OCI-LY1 (cell line): ENCODE measurements at regions not wholly inside any gene's neighbourhood (a gene's known extent, or its start where the extent isn't known, plus 50 kb on each side); places are given as distances from the start of the nearest gene placed in this dataset.

Experiments used
- H2AFZ ChIP-seq: fragments of 200-600 bp; sonication (generic), shearing (Covaris generic); 2 replicates; pipeline ENCODE4 v1.6.0; 2014; ENCODE audit warnings: antibody characterized with exemption, mild to moderate bottlenecking, low read length
- H3F3A ChIP-seq: fragments of 200-600 bp; sonication (generic), shearing (Covaris generic); 2 replicates; pipeline ENCODE4 v1.6.0; 2014; ENCODE audit warnings: mild to moderate bottlenecking, antibody characterized with exemption, low read length, moderate library complexity; ENCODE audit not compliant: insufficient read depth
- H3K27ac ChIP-seq: fragments of 200-600 bp; sonication (generic); 2 replicates; pipeline ENCODE4 v1.5.1; 2014; ENCODE audit warnings: low read length, mixed run types, mild to moderate bottlenecking, low read depth; ENCODE audit not compliant: poor library complexity, severe bottlenecking
- H3K27me3 ChIP-seq: fragments of 200-600 bp; sonication (generic); 2 replicates; pipeline ENCODE4 v1.6.0; 2014; ENCODE audit warnings: antibody characterized with exemption, mild to moderate bottlenecking, low read length, moderate library complexity; ENCODE audit not compliant: insufficient read depth
- H3K36me3 ChIP-seq: fragments of 200-600 bp; sonication (generic); 2 replicates; pipeline ENCODE4 v1.6.1; 2014; ENCODE audit warnings: mild to moderate bottlenecking, antibody characterized with exemption, low read length, moderate library complexity, mixed read lengths; ENCODE audit not compliant: insufficient read depth
- H3K4me1 ChIP-seq: fragments of 200-600 bp; sonication (generic); 2 replicates; pipeline ENCODE4 v1.5.1; 2014; ENCODE audit warnings: mild to moderate bottlenecking, low read length, moderate library complexity; ENCODE audit not compliant: insufficient read depth, severe bottlenecking
- H3K4me2 ChIP-seq: fragments of 200-600 bp; sonication (generic), shearing (Covaris generic); 2 replicates; pipeline ENCODE4 v1.6.1; 2014; ENCODE audit warnings: low read length
- H3K4me3 ChIP-seq: fragments of 200-600 bp; sonication (generic); 2 replicates; pipeline ENCODE4 v1.5.1; 2014; ENCODE audit warnings: low read length, low read depth, mild to moderate bottlenecking, mixed read lengths; ENCODE audit not compliant: poor library complexity, severe bottlenecking
- H3K79me2 ChIP-seq: fragments of 200-600 bp; shearing (Covaris generic); 2 replicates; pipeline ENCODE4 v1.6.1; 2016; ENCODE audit warnings: mixed run types, low read length, mixed read lengths; ENCODE audit not compliant: insufficient read depth
- H3K9ac ChIP-seq: fragments of 200-600 bp; sonication (generic), shearing (Covaris generic); 2 replicates; pipeline ENCODE4 v1.6.1; 2014; ENCODE audit warnings: mild to moderate bottlenecking, low read length, mixed read lengths
- H3K9me2 ChIP-seq: fragments of 200-600 bp; sonication (generic), shearing (Covaris generic); 2 replicates; pipeline ENCODE4 v1.6.1; 2014; ENCODE audit warnings: low read depth, mild to moderate bottlenecking, low read length, mixed read lengths
- H3K9me3 ChIP-seq: fragments of 200-600 bp; shearing (Covaris generic); 2 replicates; pipeline ENCODE4 v1.6.1; 2014; ENCODE audit warnings: low read length, mixed read lengths
- H4K20me1 ChIP-seq: fragments of 200-600 bp; sonication (generic), shearing (Covaris generic); 2 replicates; pipeline ENCODE4 v1.6.0; 2016; ENCODE audit warnings: mild to moderate bottlenecking, low read length; ENCODE audit not compliant: insufficient read depth
- EZH2 ChIP-seq: fragments of 200-600 bp; sonication (generic), shearing (Covaris generic); IDR thresholded peaks from 2 replicates; pipeline ENCODE4 v1.8.0; 2017; ENCODE audit warnings: borderline replicate concordance, mixed run types, mild to moderate bottlenecking, antibody characterized with exemption, low read length, moderate library complexity, mixed read lengths
- TF ChIP-seq, protein P1 (sequence below): fragments of 200-600 bp; sonication (generic), shearing (Covaris generic); IDR thresholded peaks from 2 replicates; pipeline ENCODE4 v1.5.1; 2017; ENCODE audit warnings: mild to moderate bottlenecking, antibody characterized with exemption, low read length, moderate library complexity, mixed read lengths

DNA sequence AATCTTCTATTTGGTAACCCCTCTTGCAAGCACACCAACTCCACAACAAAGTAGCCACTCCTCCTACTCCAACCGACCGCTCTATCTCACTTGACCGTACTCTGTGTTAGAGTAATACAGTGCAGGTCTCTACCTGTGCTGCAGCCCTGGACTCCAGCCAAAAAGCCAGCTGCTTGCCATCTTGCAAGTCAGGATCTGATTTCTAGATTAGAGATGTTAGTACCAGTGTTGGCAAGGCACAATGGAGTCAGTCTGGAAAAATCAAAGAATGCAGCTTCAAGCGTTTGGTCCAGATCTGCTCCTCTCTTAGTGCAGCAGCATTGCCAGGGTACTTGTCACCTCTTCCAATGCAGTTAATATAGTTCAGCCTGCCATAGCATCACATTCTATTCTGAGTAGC lies 477.6 kb downstream of the ZSWIM6 start:
- Histone ChIP-seq H3K9me3 (no peaks in the 10 kb centered on the region), H3F3A (no peaks in the 10 kb centered on the region), H3K27ac (no peak overlapping the region), H3K79me2 (no peaks in the 10 kb centered on the region), H4K20me1 (no peaks in the 10 kb centered on the region), H3K4me2 (no peak overlapping the region), H3K9ac (no peak overlapping the region), H3K4me3 (no peak overlapping the region), H3K4me1 (no peaks in the 10 kb centered on the region), H3K36me3 (no peaks in the 10 kb centered on the region), H3K27me3 (no peaks in the 10 kb centered on the region), H2AFZ (no peak overlapping the region), H3K9me2 (no peaks in the 10 kb centered on the region)
- no peak for TF ChIP-seq EZH2
- TF ChIP-seq, protein P1, sequence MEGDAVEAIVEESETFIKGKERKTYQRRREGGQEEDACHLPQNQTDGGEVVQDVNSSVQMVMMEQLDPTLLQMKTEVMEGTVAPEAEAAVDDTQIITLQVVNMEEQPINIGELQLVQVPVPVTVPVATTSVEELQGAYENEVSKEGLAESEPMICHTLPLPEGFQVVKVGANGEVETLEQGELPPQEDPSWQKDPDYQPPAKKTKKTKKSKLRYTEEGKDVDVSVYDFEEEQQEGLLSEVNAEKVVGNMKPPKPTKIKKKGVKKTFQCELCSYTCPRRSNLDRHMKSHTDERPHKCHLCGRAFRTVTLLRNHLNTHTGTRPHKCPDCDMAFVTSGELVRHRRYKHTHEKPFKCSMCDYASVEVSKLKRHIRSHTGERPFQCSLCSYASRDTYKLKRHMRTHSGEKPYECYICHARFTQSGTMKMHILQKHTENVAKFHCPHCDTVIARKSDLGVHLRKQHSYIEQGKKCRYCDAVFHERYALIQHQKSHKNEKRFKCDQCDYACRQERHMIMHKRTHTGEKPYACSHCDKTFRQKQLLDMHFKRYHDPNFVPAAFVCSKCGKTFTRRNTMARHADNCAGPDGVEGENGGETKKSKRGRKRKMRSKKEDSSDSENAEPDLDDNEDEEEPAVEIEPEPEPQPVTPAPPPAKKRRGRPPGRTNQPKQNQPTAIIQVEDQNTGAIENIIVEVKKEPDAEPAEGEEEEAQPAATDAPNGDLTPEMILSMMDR: no peak

- no peak for TF ChIP-seq EZH2
- TF ChIP-seq, protein P1: no peak
Measured at GRCh38 chr5:61811052-61811451, 479.0 kb downstream of the ZSWIM6 start.

GRCh38 chr5:61813361-61813760 lies 481.3 kb downstream of the ZSWIM6 start:
- no peaks in the 10 kb centered on the region for H3K9me2 ChIP-seq
- no peak overlapping the region for H3K9ac ChIP-seq
- H3K9me3 ChIP-seq: no peaks in the 10 kb centered on the region
- H3K27ac ChIP-seq: no peak overlapping the region
- no peak for TF ChIP-seq EZH2
- TF ChIP-seq, protein P1: no peak
- no peaks in the 10 kb centered on the region for H3K36me3 ChIP-seq
- H3K4me1 ChIP-seq: no peaks in the 10 kb centered on the region
- H3K4me3 ChIP-seq: no peak overlapping the region
- no peaks in the 10 kb centered on the region for H3F3A ChIP-seq
- H3K27me3 ChIP-seq: no peaks in the 10 kb centered on the region
- no peaks in the 10 kb centered on the region for H4K20me1 ChIP-seq
- no peak overlapping the region for H2AFZ ChIP-seq
- H3K79me2 ChIP-seq: no peaks in the 10 kb centered on the region
- H3K4me2 ChIP-seq: no peak overlapping the region

More at GRCh38 chr5:61811052-61811451, 479.0 kb downstream of the ZSWIM6 start:
- H3K4me1 ChIP-seq: no peaks in the 10 kb centered on the region
- H4K20me1 ChIP-seq: no peaks in the 10 kb centered on the region
- H2AFZ ChIP-seq: no peak overlapping the region
- H3K79me2 ChIP-seq: no peaks in the 10 kb centered on the region
- H3K4me2 ChIP-seq: no peak overlapping the region
- no peak overlapping the region for H3K4me3 ChIP-seq
- H3K9me3 ChIP-seq: no peaks in the 10 kb centered on the region
- no peak overlapping the region for H3K27ac ChIP-seq
- H3F3A ChIP-seq: no peaks in the 10 kb centered on the region
- H3K9ac ChIP-seq: no peak overlapping the region
- no peaks in the 10 kb centered on the region for H3K9me2 ChIP-seq
- no peaks in the 10 kb centered on the region for H3K27me3 ChIP-seq
- no peaks in the 10 kb centered on the region for H3K36me3 ChIP-seq
